Activated CD4-positive, alpha-beta T cell treated with anti-CD3 and anti-CD28 coated beads, Interleukin-2, amount 50 U/mL, for 1 hour (primary cell): ENCODE measurements at regions not wholly inside any gene's neighbourhood (a gene's known extent, or its start where the extent isn't known, plus 50 kb on each side); places are given as distances from the start of the nearest gene placed in this dataset.
"Not testable (repeated sequence)": the region's sequence is repeated elsewhere in the genome, so short reads cannot be mapped to it uniquely, and the experiment has no call there.

ENCODE experiments used
- DNase-seq: peaks from one replicate; pipeline ENCODE4 v3.0.0-alpha.2; 2020

- DNase-seq = no peak
Measured at GRCh38 chr5:40274568-40274967, 405.1 kb upstream of the PTGER4 start.

- DNase-seq = no peak
Measured at GRCh38 chr5:40273936-40274335, 405.8 kb upstream of the PTGER4 start.

- no peak for DNase-seq
Measured at GRCh38 chr5:40271476-40271875, 408.2 kb upstream of the PTGER4 start.

GRCh38 chr5:40270274-40270845 lies 409.4 kb upstream of the PTGER4 start:
- DNase-seq = no peak

- DNase-seq = no peak
Measured at GRCh38 chr5:40268088-40268487, 411.6 kb upstream of the PTGER4 start.

GRCh38 chr5:40266952-40267351 lies 412.8 kb upstream of the PTGER4 start:
- DNase-seq = no peak

- no peak for DNase-seq
Measured at GRCh38 chr5:40261984-40262383, 417.7 kb upstream of the PTGER4 start.

- DNase-seq = no peak
Measured at GRCh38 chr5:40260361-40260760, 419.4 kb upstream of the PTGER4 start.

GRCh38 chr5:40258222-40258621 lies 421.5 kb upstream of the PTGER4 start:
- DNase-seq = no peak

GRCh38 chr5:40240671-40241070 lies 439.0 kb upstream of the PTGER4 start:
- DNase-seq = no peak

- DNase-seq = no peak
Measured at GRCh38 chr5:40240111-40240510, 439.6 kb upstream of the PTGER4 start.

- DNase-seq = no peak
Measured at GRCh38 chr5:40238066-40238745, 441.5 kb upstream of the PTGER4 start.

GRCh38 chr5:40235471-40236400 lies 444.0 kb upstream of the PTGER4 start:
- no peak for DNase-seq

GRCh38 chr5:40233268-40233667 lies 446.4 kb upstream of the PTGER4 start:
- DNase-seq = no peak

GRCh38 chr5:40227931-40228330 lies 451.8 kb upstream of the PTGER4 start:
- DNase-seq = no peak

- DNase-seq = no peak
Measured at GRCh38 chr5:40227366-40227765, 452.3 kb upstream of the PTGER4 start.

- DNase-seq = no peak
Measured at GRCh38 chr5:40226906-40227305, 452.8 kb upstream of the PTGER4 start.

- not testable (repeated sequence) for DNase-seq
Measured at GRCh38 chr5:40225147-40225546, 454.6 kb upstream of the PTGER4 start.

GRCh38 chr5:40224421-40224820 lies 455.3 kb upstream of the PTGER4 start:
- DNase-seq = no peak

- DNase-seq = no peak
Measured at GRCh38 chr5:40223884-40224402, 455.8 kb upstream of the PTGER4 start.

GRCh38 chr5:40221796-40222195 lies 457.9 kb upstream of the PTGER4 start:
- DNase-seq = no peak

- no peak for DNase-seq
Measured at GRCh38 chr5:40221255-40221654, 458.5 kb upstream of the PTGER4 start.

- no peak for DNase-seq
Measured at GRCh38 chr5:40220260-40220659, 459.5 kb upstream of the PTGER4 start.

GRCh38 chr5:40217553-40217952 lies 462.2 kb upstream of the PTGER4 start:
- no peak for DNase-seq
